GM18508 (cell line): ENCODE measurements at regions not wholly inside any gene's neighbourhood (a gene's known extent, or its start where the extent isn't known, plus 50 kb on each side); places are given as distances from the start of the nearest gene placed in this dataset.
A peak's percentile ranks its signal among the peaks of the same experiment; 100 is the strongest.
"Not testable (repeated sequence)": the region's sequence is repeated elsewhere in the genome, so short reads cannot be mapped to it uniquely, and the experiment has no call there.

ENCODE experiments used
- ATAC-seq: cut with Tn5 transposase; IDR thresholded peaks from one replicate; pipeline ENCODE4 v1.9.1; 2021; ENCODE audit warnings: moderate number of reproducible peaks; ENCODE audit not compliant: insufficient read depth, unreplicated experiment

GRCh38 chr18:54433368-54433767 is 75.7 kb downstream of the C18orf54 start:
- no peak for ATAC-seq

DNA sequence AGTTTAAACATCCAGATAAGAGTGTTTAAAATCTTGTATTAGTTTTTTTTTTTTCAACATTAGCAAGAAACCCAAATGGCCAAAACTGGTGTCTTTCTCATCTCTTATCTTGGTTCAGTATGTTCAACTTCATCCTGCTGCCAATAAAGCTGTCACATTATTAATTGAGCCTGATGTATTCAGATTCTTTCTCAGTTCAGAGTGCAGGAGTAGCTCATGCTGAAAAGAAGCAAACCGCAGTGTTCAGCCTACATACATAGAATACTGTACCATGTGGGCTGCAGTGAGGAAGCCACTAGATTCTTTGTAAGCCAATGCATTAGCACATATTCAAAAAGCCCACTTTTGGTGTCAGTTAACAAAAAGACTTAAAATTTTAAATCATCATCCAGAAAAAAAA is 76.2 kb downstream of the C18orf54 start:
- no peak for ATAC-seq

DNA sequence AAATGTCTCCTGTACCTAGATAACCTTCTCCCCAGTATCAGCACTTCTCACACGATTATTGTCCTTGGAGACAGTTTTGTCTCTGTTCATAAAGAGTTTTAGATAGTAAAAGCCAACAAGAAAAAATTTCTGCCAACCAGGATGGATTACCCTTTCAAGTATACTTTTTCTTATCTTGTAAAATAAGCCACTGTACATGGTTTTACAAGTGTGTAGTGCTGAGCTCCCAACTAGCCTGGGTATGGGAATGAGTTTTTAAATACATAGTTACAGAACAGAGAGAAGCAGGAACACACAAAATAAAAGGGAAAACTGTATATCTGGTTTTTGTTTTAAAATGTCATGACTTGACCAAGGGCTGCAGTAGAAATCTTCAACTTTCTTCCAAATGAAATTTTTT is 76.7 kb downstream of the C18orf54 start:
- ATAC-seq, result no peak

- ATAC-seq, result no peak
Measured at GRCh38 chr18:54436501-54436900, 78.8 kb downstream of the C18orf54 start.

DNA sequence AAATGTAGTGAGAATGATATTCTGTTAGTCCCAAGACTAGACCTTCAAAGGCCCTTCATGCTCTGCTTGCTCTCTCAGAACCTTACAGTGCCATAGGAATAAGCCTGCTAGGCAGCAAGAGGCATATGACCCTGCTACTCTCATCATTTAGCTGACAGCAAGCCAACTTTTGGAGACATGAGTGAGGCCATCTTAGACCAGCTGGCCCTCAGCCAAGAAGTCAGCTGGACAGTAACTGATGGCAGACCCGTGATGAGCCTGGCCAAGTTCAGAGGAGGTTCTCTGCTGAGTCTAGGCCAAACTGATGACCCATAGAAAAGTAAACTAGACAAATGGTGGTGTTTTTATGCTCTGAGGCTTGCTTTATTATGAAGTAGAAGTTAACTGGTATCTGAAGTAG is 82.6 kb downstream of the C18orf54 start:
- ATAC-seq, result no peak

DNA sequence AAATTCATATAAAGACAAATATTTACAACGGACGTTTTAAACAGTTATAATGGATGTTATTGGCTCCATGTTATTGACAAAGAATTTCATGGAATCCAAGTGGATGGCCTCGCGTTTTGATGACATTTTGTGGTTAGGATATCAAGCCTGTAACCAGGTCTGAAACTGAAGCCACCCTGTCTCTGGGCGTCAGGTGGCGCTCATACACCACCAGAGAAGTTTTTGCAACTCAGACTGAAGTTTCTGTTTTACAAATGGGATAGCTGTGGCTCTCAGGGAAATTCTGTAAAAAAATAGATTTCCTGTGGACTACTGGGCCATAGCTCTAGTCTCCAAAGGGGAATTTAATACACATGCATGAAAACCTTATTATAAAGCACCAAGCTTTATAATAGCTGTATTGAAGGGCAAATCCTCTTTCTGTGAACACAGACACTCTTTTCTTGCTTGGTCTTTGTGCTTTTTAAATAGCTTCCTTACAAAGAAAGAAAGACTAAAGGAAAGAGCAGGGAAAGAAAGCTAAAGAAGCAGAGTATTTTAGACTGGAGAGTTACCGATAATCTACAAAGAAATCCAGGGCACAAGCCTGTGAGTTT is 86.7 kb downstream of the C18orf54 start:
- peak; percentile 74 for ATAC-seq

GRCh38 chr18:54453996-54454395 is 96.3 kb downstream of the C18orf54 start:
- no peak for ATAC-seq

DNA sequence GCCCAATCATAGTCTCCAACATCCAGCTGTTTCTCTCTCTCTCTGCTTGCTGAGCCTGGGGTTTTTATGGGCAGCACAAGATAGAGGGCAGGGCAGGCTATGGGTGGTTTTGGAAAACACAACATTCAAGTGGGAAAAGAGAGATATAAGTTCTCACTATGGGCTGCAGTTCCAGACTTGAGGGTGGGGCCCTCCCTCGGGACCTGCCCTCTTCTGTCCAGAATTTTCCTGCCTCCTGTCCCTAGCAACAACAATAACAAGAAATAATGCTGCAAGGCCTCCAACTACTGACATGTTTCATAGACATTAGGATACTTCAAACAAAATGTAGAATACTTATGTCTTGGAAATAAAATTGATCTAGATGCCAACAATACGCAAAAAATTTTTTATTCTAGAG is 107.8 kb downstream of the C18orf54 start:
- no peak for ATAC-seq

GRCh38 chr18:54466248-54467005 is 108.7 kb downstream of the C18orf54 start:
- no peak for ATAC-seq

DNA sequence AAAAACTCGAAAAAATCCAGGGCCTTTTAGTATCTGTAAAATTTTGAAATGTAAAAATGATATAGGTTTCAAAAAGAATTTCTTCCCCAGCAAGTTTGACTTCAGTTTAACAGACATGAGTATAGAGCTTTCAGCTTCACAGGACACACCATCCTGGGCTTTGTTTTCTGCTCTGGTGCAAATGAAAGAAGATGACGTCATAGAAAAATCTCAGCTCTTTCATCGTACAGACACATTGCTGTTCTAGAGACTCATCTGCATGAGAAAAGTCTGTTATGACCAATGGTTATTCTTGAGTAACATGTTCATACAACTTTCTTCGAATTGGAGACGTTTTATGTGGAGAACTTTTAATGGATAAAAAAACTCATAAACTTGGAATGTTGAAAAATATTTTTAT is 111.7 kb upstream of the DYNAP start:
- ATAC-seq, result no peak

DNA sequence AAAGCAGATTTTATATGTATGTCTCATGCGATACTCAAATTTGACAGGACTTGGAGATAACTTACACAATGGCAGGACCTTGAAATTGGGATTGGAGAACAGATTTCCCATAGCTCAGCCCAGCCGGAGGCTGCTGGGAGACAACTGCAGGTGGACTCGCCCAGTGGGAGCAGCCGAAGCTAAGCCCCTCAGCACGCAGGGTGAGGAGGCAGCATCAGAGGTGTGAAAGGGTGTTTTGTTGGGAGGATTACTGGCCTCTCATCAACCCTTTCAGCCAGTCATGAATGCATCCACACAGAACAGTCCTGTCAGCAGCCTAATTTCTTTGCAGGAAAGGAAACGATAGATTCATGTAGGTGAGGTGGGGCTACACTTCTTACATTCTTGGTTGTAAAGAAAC is 110.4 kb upstream of the DYNAP start:
- no peak for ATAC-seq

DNA sequence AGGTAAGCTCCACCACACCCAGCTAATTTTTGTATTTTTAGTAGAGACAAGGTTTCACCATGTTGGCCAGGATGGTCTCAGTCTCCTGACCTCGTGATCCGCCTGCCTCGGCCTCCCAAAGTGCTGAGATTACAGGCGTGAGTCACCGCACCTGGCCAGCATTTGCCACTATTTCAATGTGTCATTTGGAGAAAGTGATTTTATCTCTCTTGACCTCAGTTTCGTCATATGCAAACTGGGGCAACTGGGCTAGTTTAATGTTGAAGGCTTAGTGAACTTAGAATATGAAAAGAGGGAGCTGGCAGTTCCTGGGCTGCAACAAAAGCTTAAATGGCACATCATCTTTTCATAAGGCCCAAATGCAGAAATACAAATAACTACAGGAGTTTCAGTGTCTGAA is 88.6 kb upstream of the DYNAP start:
- not testable (repeated sequence) for ATAC-seq

GRCh38 chr18:54503131-54503894 is 87.7 kb upstream of the DYNAP start:
- ATAC-seq, result no peak

GRCh38 chr18:54506516-54507261 is 84.4 kb upstream of the DYNAP start:
- no peak for ATAC-seq

DNA sequence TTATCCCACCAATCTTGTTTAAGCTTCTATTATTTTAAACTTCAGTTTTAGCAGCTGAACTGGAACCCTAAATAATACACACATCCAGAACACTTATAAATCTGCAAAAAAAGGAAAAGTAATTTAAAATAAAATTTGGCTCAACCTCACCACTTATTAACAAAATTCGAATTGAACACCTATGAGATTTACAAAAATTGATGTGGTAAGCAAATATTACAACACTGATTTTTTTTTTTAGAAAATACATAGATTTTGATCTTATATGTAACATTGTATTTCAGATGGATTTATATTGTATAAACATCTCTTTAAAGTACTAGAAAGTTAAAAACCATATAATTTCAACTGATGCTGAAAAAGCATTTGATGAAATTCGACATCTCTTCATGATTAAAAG is 81.3 kb upstream of the DYNAP start:
- no peak for ATAC-seq

GRCh38 chr18:54515149-54515548 is 75.9 kb upstream of the DYNAP start:
- ATAC-seq, result no peak

DNA sequence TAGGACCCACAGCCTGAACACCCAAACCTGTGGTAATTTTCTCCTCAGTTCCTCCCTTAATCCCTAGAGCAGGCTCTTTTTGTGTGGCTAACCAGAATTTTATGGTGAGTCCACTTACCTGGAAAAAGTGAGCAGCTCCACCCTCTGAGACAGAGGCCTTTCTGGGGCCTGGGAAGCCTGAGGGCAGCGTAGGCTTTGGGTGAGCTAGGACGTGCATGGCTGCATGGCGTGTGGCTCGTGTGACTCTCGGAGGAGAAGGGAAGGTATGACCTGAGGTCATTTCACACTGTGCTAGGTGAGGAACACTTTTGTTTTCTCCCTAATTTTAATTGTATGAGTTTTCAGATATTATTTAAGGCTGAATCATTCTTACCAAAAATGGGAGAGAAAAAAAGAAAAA is 73.5 kb upstream of the DYNAP start:
- no peak for ATAC-seq

- no peak for ATAC-seq
Measured at GRCh38 chr18:54521846-54522245, 69.2 kb upstream of the DYNAP start.

- ATAC-seq, result no peak
Measured at GRCh38 chr18:54528942-54529376, 62.1 kb upstream of the DYNAP start.

DNA sequence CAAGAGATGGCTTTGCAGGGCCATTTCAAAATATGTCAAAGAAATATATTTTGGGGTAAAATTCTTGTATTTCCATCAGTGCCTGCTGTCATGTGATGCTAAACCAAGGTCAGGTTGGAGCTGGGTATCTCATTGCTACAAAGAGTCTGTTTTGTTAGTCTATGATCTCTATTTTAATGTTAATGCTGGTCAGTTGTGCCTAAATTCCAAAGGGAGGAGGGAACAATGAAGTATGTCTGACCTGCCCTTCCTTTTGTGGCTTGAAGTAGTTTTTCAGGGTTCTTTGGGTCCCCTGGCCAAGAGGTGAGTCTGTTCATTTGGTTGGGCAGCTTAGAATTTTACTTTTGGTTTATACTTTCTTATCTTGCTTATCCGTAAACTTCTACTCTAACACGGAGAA is 61.6 kb upstream of the DYNAP start:
- no peak for ATAC-seq

DNA sequence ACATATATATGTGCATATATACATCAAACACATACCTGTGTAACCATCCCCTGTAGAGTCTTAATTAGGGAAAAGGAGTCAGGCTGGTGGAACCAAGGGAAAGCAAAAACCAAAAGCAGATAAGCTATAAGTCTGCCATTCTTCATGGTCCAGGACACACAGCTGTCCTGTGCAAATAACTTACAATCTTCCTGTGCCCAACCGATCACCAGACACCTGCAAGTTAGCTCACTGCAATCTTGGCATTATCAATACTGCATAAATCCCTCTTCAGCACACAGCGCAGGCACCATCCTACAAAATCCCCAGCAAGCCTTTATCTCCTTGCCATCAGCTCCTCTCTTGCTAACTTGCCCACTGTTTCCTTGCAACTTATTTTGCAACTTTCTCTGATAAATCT is 60.8 kb upstream of the DYNAP start:
- no peak for ATAC-seq
